Gastroesophageal sphincter (tissue), 4 donors: ENCODE measurements at regions not wholly inside any gene's neighbourhood (a gene's known extent, or its start where the extent isn't known, plus 50 kb on each side); places are given as distances from the start of the nearest gene placed in this dataset.

Experiments
- ATAC-seq: fragments of 150-250 bp; one replicate; pipeline ENCODE4 v1.9.1; 2016; ENCODE audit warnings: mild to moderate bottlenecking, moderate library complexity
- H3K27ac ChIP-seq, 4 donors: fragments of 200-600 bp; sonication (generic) in 3 of 4; 1 replicate in 3 of 4; 2 replicates in 1 of 4; pipeline ENCODE4 v1.5.1; 2016 to 2019
- H3K27me3 ChIP-seq: fragments of 200-600 bp; sonication (generic); one replicate; pipeline ENCODE4 v1.5.1; 2019
- H3K36me3 ChIP-seq, 2 donors: fragments of 200-600 bp; sonication (generic); one replicate each; pipeline ENCODE4 v1.5.1; 2019; ENCODE audit warnings: control low read depth in 1 of 2
- H3K4me1 ChIP-seq, 3 donors: fragments of 200-600 bp; sonication (generic); 1 replicate in 2 of 3; 2 replicates in 1 of 3; pipeline ENCODE4 v1.5.1; 2016 to 2019; ENCODE audit warnings: control low read depth in 2 of 3
- H3K4me3 ChIP-seq, 2 donors: fragments of 200-600 bp; sonication (generic); one replicate each; pipeline ENCODE4 v1.5.1; 2019; ENCODE audit warnings: mild to moderate bottlenecking in 1 of 2, moderate library complexity in 1 of 2
- H3K9me3 ChIP-seq, 3 donors: fragments of 200-600 bp; sonication (generic); one replicate each; pipeline ENCODE4 v1.5.1; 2017 to 2019; ENCODE audit warnings: control low read depth in 2 of 3
- CTCF ChIP-seq, 4 experiments: fragments of 200-600 bp in 2 of 4; fragments of 450-650 bp in 2 of 4; sonication (generic) in 1 of 4; IDR thresholded peaks; one replicate each; pipeline ENCODE4 v1.5.1; 2017 to 2019; ENCODE audit warnings: antibody characterized with exemption in 4 of 4, mild to moderate bottlenecking in 2 of 4, moderate library complexity in 2 of 4
- EP300 ChIP-seq: sonication (generic); formaldehyde crosslinking; IDR thresholded peaks from one replicate; pipeline ENCODE4 v1.6.1; 2017; ENCODE audit warnings: antibody characterized with exemption, mild to moderate bottlenecking
- POLR2A ChIP-seq, 2 donors: fragments of 450-650 bp; IDR thresholded peaks; one replicate each; pipeline ENCODE4 v1.6.1; 2017; ENCODE audit warnings: antibody characterized with exemption in 2 of 2, mild to moderate bottlenecking in 2 of 2, moderate library complexity in 1 of 2
- POLR2AphosphoS5 ChIP-seq: sonication (generic); formaldehyde crosslinking; IDR thresholded peaks from one replicate; pipeline ENCODE4 v1.6.1; 2017; ENCODE audit warnings: antibody characterized with exemption
- WGBS, 2 donors: methylation state at CpG; one replicate each; pipeline ENCODE4 v1.1.5; 2018; ENCODE audit warnings: low coverage in 1 of 2; 5-methylcytosine and 5-hydroxymethylcytosine counted together

GRCh38 chr7:155168597-155169480 lies 98.7 kb downstream of the HTR5A start:
- Histone ChIP-seq H3K27me3 (peaks cover 56% of the 10 kb centered on the region), H3K4me1 (no peaks in the 10 kb centered on the region), H3K36me3 (no peaks in the 10 kb centered on the region), H3K4me3 (no peak overlapping the region), H3K9me3 (no peaks in the 10 kb centered on the region), H3K27ac (no peak overlapping the region)
- 83 to 85% methylated on average over 6 to 14 of the region's 14 CpGs for WGBS, 2 donors
- ATAC-seq: no peak
- no peak for TF ChIP-seq POLR2AphosphoS5
- no peak for TF ChIP-seq EP300
- TF ChIP-seq CTCF (IDR thresholded peaks at IDR 0.05): no peak
- no peak for TF ChIP-seq POLR2A (IDR thresholded peaks at IDR 0.05)

DNA sequence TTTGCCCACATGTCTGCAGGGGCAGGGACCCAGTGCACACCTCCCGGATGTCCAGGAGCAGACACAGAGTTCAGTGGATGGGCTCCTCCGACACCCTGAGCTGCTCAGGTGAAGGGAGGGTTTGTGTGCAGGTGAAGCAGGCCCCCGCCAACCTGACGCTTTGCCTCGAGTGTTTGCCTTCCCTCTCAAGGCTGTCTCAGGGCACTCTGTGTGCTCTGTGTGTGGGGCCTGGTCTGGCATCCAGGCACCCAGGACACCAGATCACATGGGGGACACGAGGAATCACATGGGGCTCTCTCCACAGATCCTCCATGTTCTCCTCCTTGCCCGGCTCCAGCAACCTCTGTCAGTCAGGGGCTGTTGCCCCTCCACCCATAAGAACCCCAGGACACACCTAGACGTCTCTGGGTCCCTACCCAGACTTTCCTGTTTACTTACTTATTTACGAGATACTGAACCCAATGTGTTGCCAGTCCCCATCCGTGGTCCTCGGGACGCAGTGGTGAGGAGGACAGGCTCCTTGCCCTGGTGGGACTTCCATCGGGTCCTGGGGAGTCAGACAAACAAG lies 99.5 kb downstream of the HTR5A start:
- 82 to 88% methylated on average over 3 to 8 of the region's 13 CpGs for WGBS, 2 donors
- Histone ChIP-seq H3K27ac (no peak overlapping the region), H3K9me3 (no peaks in the 10 kb centered on the region), H3K4me3 (no peak overlapping the region), H3K27me3 (peaks cover 51% of the 10 kb centered on the region), H3K36me3 (no peaks in the 10 kb centered on the region), H3K4me1 (no peaks in the 10 kb centered on the region)
- no peak for ATAC-seq
- TF ChIP-seq CTCF (IDR thresholded peaks at IDR 0.05) (no peak), POLR2AphosphoS5 (no peak), POLR2A (IDR thresholded peaks at IDR 0.05) (no peak), EP300 (no peak)

- H3K36me3 ChIP-seq: no peaks in the 10 kb centered on the region
- no peak overlapping the region for H3K4me3 ChIP-seq
- no peaks in the 10 kb centered on the region for H3K4me1 ChIP-seq
- TF ChIP-seq CTCF (IDR thresholded peaks at IDR 0.05): no peak
- no peak for TF ChIP-seq POLR2A (IDR thresholded peaks at IDR 0.05)
- TF ChIP-seq EP300: no peak
- no peak for TF ChIP-seq POLR2AphosphoS5
- no peak for ATAC-seq
- no peak overlapping the region for H3K27ac ChIP-seq
- H3K9me3 ChIP-seq: no peaks in the 10 kb centered on the region
- peaks cover 44% of the 10 kb centered on the region for H3K27me3 ChIP-seq
- 69 to 90% methylated on average over 5 to 8 of the region's 8 CpGs for WGBS, 2 donors
These were observed 100.2 kb downstream of the HTR5A start for GRCh38 chr7:155170331-155170730.

DNA sequence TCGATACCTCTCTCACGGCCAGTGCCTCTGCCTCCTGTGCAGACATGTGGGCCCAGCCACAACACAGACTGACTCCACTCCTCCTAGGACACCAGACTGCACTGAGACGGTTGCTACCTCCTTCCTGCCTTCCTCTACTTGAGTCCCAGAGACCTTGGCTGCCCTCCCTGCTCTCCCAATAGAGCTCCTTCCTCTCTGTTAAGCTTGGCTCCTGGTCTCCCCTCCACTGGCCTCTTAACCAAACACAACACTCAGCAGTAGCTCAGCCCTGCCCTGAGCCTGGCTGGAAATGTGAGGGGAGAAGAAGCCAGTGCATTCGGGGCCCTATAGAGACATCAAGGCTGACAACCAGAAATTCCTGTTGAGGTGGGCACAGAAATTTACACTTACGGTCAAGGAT lies 102.0 kb downstream of the HTR5A start:
- WGBS, 2 donors: 80 to 81% methylated on average over 1 to 2 of the region's 5 CpGs
- Histone ChIP-seq H3K4me1 (no peaks in the 10 kb centered on the region), H3K9me3 (peaks cover 0 to 4% (median 0%) of the 10 kb centered on the region in 3 donors), H3K4me3 (no peak overlapping the region), H3K36me3 (no peaks in the 10 kb centered on the region), H3K27me3 (peaks cover 33% of the 10 kb centered on the region), H3K27ac (no peak overlapping the region)
- no peak for TF ChIP-seq POLR2A (IDR thresholded peaks at IDR 0.05)
- TF ChIP-seq CTCF (IDR thresholded peaks at IDR 0.05): no peak
- TF ChIP-seq POLR2AphosphoS5: no peak
- TF ChIP-seq EP300: no peak
- ATAC-seq: no peak

- Histone ChIP-seq H3K27ac (no peak overlapping the region), H3K9me3 (peaks cover 0 to 15% (median 0%) of the 10 kb centered on the region in 3 donors), H3K4me1 (no peaks in the 10 kb centered on the region), H3K4me3 (no peak overlapping the region), H3K27me3 (peaks cover 22% of the 10 kb centered on the region), H3K36me3 (no peaks in the 10 kb centered on the region)
- WGBS, 2 donors: 80% methylated on average over 8 of the region's 9 CpGs; no CpG with 5 or more reads in 1 of the 2 donors
- no peak for TF ChIP-seq CTCF (IDR thresholded peaks at IDR 0.05)
- no peak for TF ChIP-seq EP300
- no peak for TF ChIP-seq POLR2A (IDR thresholded peaks at IDR 0.05)
- TF ChIP-seq POLR2AphosphoS5: no peak
- ATAC-seq: no peak
These were observed 103.8 kb downstream of the HTR5A start for GRCh38 chr7:155173905-155174304.
